Neural crest cell (in vitro differentiated cells): ENCODE measurements at regions not wholly inside any gene's neighbourhood (a gene's known extent, or its start where the extent isn't known, plus 50 kb on each side); places are given as distances from the start of the nearest gene placed in this dataset.

ENCODE experiments used
- DNase-seq: peaks from one replicate; pipeline ENCODE4 v3.0.0; 2021; ENCODE audit warnings: low read depth, mixed read lengths, low spot score
- H3K27ac Mint-ChIP-seq: one replicate; pipeline ENCODE4 v1.8.0; 2021; ENCODE audit warnings: mild to moderate bottlenecking, mixed read lengths; ENCODE audit not compliant: unreplicated experiment
- H3K27me3 Mint-ChIP-seq: 2 replicates; pipeline ENCODE4 v1.8.0; 2021; ENCODE audit warnings: low read depth, mild to moderate bottlenecking, mixed read lengths
- H3K36me3 Mint-ChIP-seq: 2 replicates; pipeline ENCODE4 v1.8.0; 2021; ENCODE audit warnings: low read depth, mild to moderate bottlenecking, mixed read lengths
- H3K4me1 Mint-ChIP-seq: 2 replicates; pipeline ENCODE4 v1.8.0; 2021; ENCODE audit warnings: mixed read lengths
- H3K4me3 Mint-ChIP-seq: one replicate; pipeline ENCODE4 v1.8.0; 2021; ENCODE audit warnings: mild to moderate bottlenecking, mixed read lengths
- H3K9me3 Mint-ChIP-seq: 2 replicates; pipeline ENCODE4 v1.8.0; 2021; ENCODE audit warnings: mixed read lengths
- TF ChIP-seq, protein P1 (sequence below): fragments of 200-600 bp; sonication (generic); conservative IDR thresholded peaks from 2 replicates; pipeline ENCODE4 v1.5.0; 2021; ENCODE audit warnings: antibody characterized with exemption, mild to moderate bottlenecking

GRCh38 chr12:97160277-97160676, 253.2 kb downstream of the NEDD1 start:
- TF ChIP-seq, protein P1, sequence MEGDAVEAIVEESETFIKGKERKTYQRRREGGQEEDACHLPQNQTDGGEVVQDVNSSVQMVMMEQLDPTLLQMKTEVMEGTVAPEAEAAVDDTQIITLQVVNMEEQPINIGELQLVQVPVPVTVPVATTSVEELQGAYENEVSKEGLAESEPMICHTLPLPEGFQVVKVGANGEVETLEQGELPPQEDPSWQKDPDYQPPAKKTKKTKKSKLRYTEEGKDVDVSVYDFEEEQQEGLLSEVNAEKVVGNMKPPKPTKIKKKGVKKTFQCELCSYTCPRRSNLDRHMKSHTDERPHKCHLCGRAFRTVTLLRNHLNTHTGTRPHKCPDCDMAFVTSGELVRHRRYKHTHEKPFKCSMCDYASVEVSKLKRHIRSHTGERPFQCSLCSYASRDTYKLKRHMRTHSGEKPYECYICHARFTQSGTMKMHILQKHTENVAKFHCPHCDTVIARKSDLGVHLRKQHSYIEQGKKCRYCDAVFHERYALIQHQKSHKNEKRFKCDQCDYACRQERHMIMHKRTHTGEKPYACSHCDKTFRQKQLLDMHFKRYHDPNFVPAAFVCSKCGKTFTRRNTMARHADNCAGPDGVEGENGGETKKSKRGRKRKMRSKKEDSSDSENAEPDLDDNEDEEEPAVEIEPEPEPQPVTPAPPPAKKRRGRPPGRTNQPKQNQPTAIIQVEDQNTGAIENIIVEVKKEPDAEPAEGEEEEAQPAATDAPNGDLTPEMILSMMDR = no peak
- peaks cover 24% of the 10 kb centered on the region for H3K4me1 Mint-ChIP-seq
- no peaks in the 10 kb centered on the region for H3K36me3 Mint-ChIP-seq
- DNase-seq = no peak
- H3K4me3 Mint-ChIP-seq = no peak overlapping the region
- H3K9me3 Mint-ChIP-seq = peaks cover 6% of the 10 kb centered on the region
- H3K27ac Mint-ChIP-seq = no peak overlapping the region
- no peaks in the 10 kb centered on the region for H3K27me3 Mint-ChIP-seq

GRCh38 chr12:97162173-97162572, 255.1 kb downstream of the NEDD1 start:
- Mint-ChIP-seq H3K9me3 (no peaks in the 10 kb centered on the region), H3K36me3 (no peaks in the 10 kb centered on the region), H3K4me1 (peaks cover 24% of the 10 kb centered on the region), H3K4me3 (no peak overlapping the region), H3K27me3 (no peaks in the 10 kb centered on the region), H3K27ac (no peak overlapping the region)
- TF ChIP-seq, protein P1 = no peak
- no peak for DNase-seq

- Mint-ChIP-seq H3K27ac (no peak overlapping the region), H3K9me3 (no peaks in the 10 kb centered on the region), H3K4me1 (peaks cover 7% of the 10 kb centered on the region), H3K27me3 (no peaks in the 10 kb centered on the region), H3K36me3 (no peaks in the 10 kb centered on the region), H3K4me3 (no peak overlapping the region)
- TF ChIP-seq, protein P1 = no peak
- DNase-seq = no peak
These were observed 257.9 kb downstream of the NEDD1 start for GRCh38 chr12:97164936-97165335.

- no peak overlapping the region for H3K27ac Mint-ChIP-seq
- H3K4me1 Mint-ChIP-seq = peaks cover 3% of the 10 kb centered on the region
- no peaks in the 10 kb centered on the region for H3K27me3 Mint-ChIP-seq
- H3K36me3 Mint-ChIP-seq = no peaks in the 10 kb centered on the region
- DNase-seq = no peak
- TF ChIP-seq, protein P1 = no peak
- H3K9me3 Mint-ChIP-seq = no peaks in the 10 kb centered on the region
- H3K4me3 Mint-ChIP-seq = no peak overlapping the region
These were observed 260.5 kb downstream of the NEDD1 start for GRCh38 chr12:97167598-97167997.

GRCh38 chr12:97168804-97169203, 261.7 kb downstream of the NEDD1 start:
- Mint-ChIP-seq H3K9me3 (no peaks in the 10 kb centered on the region), H3K27ac (no peak overlapping the region), H3K4me1 (peaks cover 7% of the 10 kb centered on the region), H3K27me3 (no peaks in the 10 kb centered on the region), H3K4me3 (no peak overlapping the region), H3K36me3 (no peaks in the 10 kb centered on the region)
- TF ChIP-seq, protein P1 = no peak
- DNase-seq = no peak
